Fibroblast of skin of right biceps (primary cell): ENCODE measurements at regions not wholly inside any gene's neighbourhood (a gene's known extent, or its start where the extent isn't known, plus 50 kb on each side); places are given as distances from the start of the nearest gene placed in this dataset.
"Not testable (repeated sequence)": the region's sequence is repeated elsewhere in the genome, so short reads cannot be mapped to it uniquely, and the experiment has no call there.

ENCODE experiments used
- DNase-seq: peaks from one replicate; pipeline ENCODE4 v3.0.0-alpha.2; 2013

GRCh38 chr2:175312137-175312536, 130.6 kb upstream of the ATP5MC3 start:
- DNase-seq: no peak

GRCh38 chr2:175310813-175311504, 129.4 kb upstream of the ATP5MC3 start:
- no peak for DNase-seq

- peak; percentile 8 for DNase-seq
Measured at GRCh38 chr2:175309799-175310198, 128.3 kb upstream of the ATP5MC3 start.

GRCh38 chr2:175308005-175308404, 126.5 kb upstream of the ATP5MC3 start:
- no peak for DNase-seq

GRCh38 chr2:175304541-175304940, 123.0 kb upstream of the ATP5MC3 start:
- DNase-seq: no peak

- peak; percentile 3 for DNase-seq
Measured at GRCh38 chr2:175293776-175294175, 112.3 kb upstream of the ATP5MC3 start.

GRCh38 chr2:175293195-175293594, 111.7 kb upstream of the ATP5MC3 start:
- DNase-seq: no peak

- no peak for DNase-seq
Measured at GRCh38 chr2:175282886-175283285, 101.4 kb upstream of the ATP5MC3 start.

- peak; percentile 38 for DNase-seq
Measured at GRCh38 chr2:175282300-175282699, 100.8 kb upstream of the ATP5MC3 start.

- no peak for DNase-seq
Measured at GRCh38 chr2:175277772-175278171, 96.3 kb upstream of the ATP5MC3 start.

GRCh38 chr2:175275539-175275938, 94.0 kb upstream of the ATP5MC3 start:
- no peak for DNase-seq

GRCh38 chr2:175259164-175259563, 77.7 kb upstream of the ATP5MC3 start:
- no peak for DNase-seq

GRCh38 chr2:175256806-175257585, 75.5 kb upstream of the ATP5MC3 start:
- DNase-seq: no peak

GRCh38 chr2:175256391-175256790, 74.9 kb upstream of the ATP5MC3 start:
- not testable (repeated sequence) for DNase-seq

GRCh38 chr2:175253871-175254270, 72.4 kb upstream of the ATP5MC3 start:
- DNase-seq: no peak

- peak; percentile 37 for DNase-seq
Measured at GRCh38 chr2:175251425-175252041, 70.0 kb upstream of the ATP5MC3 start.

- no peak for DNase-seq
Measured at GRCh38 chr2:175247159-175247558, 65.6 kb upstream of the ATP5MC3 start.

- DNase-seq: no peak
Measured at GRCh38 chr2:175244697-175245096, 63.2 kb upstream of the ATP5MC3 start.

GRCh38 chr2:175241691-175242090, 60.2 kb upstream of the ATP5MC3 start:
- no peak for DNase-seq

- DNase-seq: not testable (repeated sequence)
Measured at GRCh38 chr2:175240033-175240432, 58.5 kb upstream of the ATP5MC3 start.

- DNase-seq: no peak
Measured at GRCh38 chr2:175236930-175237329, 55.4 kb upstream of the ATP5MC3 start.

- DNase-seq: no peak
Measured at GRCh38 chr2:175234650-175235049, 53.1 kb upstream of the ATP5MC3 start.

- DNase-seq: peak; percentile 26
Measured at GRCh38 chr2:175234153-175234552, 52.6 kb upstream of the ATP5MC3 start.

- DNase-seq: peak; percentile 74
Measured at GRCh38 chr2:175233135-175233719, 51.7 kb upstream of the ATP5MC3 start.
